ENCODE measurements at regions not wholly inside any gene's neighbourhood (a gene's known extent, or its start where the extent isn't known, plus 50 kb on each side); places are given as distances from the start of the nearest gene placed in this dataset.
"Not testable (repeated sequence)": the region's sequence is repeated elsewhere in the genome, so short reads cannot be mapped to it uniquely, and the experiment has no call there.

DNA sequence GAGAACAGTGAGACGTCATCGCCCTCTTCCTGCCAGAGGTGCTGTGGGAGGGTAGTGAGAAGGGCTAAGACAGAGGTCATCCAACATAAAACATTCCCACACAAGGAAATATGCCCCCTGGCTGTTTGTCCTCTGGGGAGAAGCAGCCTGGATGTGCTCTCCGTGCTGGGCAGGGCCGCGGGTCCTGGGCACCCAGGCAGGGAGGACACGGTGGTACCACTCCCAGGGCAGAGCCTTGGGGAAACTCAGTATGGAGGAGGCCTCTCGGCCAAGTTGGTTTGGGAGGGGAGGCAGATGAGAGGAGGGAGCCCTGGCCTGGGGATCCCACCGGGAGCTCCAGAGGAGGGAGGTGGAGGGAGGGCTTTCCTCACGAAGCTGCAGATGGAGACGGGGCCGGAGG is 129.4 kb downstream of the GLRX3 start:
- H3K4me3 ChIP-seq, result no peak overlapping the region
- H3K9ac ChIP-seq (ENCODE audit: insufficient read depth in 1 of 2, low read length in 2 of 2), result no peak overlapping the region
- peaks cover 0 to 32% (median 0%) of the 10 kb centered on the region in 4 donors for H3K9me3 ChIP-seq (ENCODE audit: control insufficient read depth in 4 of 4, insufficient read depth in 3 of 4, low read length in 3 of 4)
- H3K27ac ChIP-seq (ENCODE audit: low read depth in 1 of 2, low read length in 1 of 2), result no peak overlapping the region
- 87 to 92% methylated on average over 11 of the region's 11 CpGs for WGBS, 2 donors
- TF ChIP-seq, protein P1, sequence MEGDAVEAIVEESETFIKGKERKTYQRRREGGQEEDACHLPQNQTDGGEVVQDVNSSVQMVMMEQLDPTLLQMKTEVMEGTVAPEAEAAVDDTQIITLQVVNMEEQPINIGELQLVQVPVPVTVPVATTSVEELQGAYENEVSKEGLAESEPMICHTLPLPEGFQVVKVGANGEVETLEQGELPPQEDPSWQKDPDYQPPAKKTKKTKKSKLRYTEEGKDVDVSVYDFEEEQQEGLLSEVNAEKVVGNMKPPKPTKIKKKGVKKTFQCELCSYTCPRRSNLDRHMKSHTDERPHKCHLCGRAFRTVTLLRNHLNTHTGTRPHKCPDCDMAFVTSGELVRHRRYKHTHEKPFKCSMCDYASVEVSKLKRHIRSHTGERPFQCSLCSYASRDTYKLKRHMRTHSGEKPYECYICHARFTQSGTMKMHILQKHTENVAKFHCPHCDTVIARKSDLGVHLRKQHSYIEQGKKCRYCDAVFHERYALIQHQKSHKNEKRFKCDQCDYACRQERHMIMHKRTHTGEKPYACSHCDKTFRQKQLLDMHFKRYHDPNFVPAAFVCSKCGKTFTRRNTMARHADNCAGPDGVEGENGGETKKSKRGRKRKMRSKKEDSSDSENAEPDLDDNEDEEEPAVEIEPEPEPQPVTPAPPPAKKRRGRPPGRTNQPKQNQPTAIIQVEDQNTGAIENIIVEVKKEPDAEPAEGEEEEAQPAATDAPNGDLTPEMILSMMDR (IDR thresholded peaks at IDR 0.05; ENCODE audit: control extremely low read depth, extremely low read depth), result no peak
- DNase-seq, result no peak
- ATAC-seq (ENCODE audit: insufficient read depth, low FRiP score), result no peak
- no peaks in the 10 kb centered on the region for H3K36me3 ChIP-seq (ENCODE audit: control insufficient read depth in 4 of 4, insufficient read depth in 4 of 4, low read length in 4 of 4)
- no peaks in the 10 kb centered on the region for H3K4me1 ChIP-seq (ENCODE audit: control insufficient read depth in 5 of 5, insufficient read depth in 5 of 5, low read length in 5 of 5)
- no peaks in the 10 kb centered on the region for H3K27me3 ChIP-seq (ENCODE audit: control insufficient read depth in 3 of 3, insufficient read depth in 3 of 3, low read length in 2 of 3)

DNA sequence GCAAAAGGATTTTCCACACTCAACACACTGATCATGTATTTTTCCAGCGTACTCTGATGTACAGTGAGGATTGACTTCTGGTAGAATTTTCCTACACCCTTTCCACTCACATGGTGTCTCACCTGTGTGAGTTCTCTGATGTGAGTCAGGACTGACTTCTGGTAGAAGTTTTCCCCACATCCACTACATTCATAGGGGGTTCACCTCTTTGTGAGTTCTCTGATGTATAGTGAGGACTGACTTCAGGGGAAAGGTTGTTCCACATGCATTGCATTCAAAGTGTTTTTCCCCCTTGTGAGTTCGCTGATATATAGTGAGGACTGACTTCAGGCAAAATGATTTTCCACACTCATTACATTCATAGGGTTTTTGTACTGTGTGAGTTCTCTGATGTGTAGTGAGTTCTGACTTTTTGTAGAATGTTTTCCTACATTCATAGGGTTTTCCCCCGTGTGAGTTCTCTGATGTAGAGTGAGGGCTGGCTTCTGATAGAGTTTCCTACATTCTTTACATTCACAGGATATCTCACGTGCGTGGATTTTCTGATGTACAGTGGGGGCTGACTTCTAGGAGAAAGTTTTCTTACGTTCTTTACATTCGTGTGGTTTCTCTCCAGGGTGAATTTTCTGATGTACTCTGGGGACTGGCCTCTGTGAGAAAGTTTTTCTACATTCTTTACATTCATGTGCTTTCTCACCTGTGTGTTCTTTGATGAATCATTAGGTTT is 146.5 kb downstream of the GLRX3 start:
- WGBS, 2 donors, result 83% methylated on average over 7 of the region's 7 CpGs
- Histone ChIP-seq H3K36me3 (ENCODE audit: control insufficient read depth in 4 of 4, insufficient read depth in 4 of 4, low read length in 4 of 4) (no peaks in the 10 kb centered on the region), H3K27me3 (ENCODE audit: control insufficient read depth in 3 of 3, insufficient read depth in 3 of 3, low read length in 2 of 3) (no peaks in the 10 kb centered on the region), H3K27ac (ENCODE audit: low read depth in 1 of 2, low read length in 1 of 2) (no peak overlapping the region), H3K4me3 (no peak overlapping the region), H3K9me3 (ENCODE audit: control insufficient read depth in 4 of 4, insufficient read depth in 3 of 4, low read length in 3 of 4) (peaks cover 0 to 66% (median 50%) of the 10 kb centered on the region in 4 donors), H3K4me1 (ENCODE audit: control insufficient read depth in 5 of 5, insufficient read depth in 5 of 5, low read length in 5 of 5) (no peaks in the 10 kb centered on the region), H3K9ac (ENCODE audit: insufficient read depth in 1 of 2, low read length in 2 of 2) (no peak overlapping the region)
- TF ChIP-seq, protein P1 (IDR thresholded peaks at IDR 0.05; ENCODE audit: control extremely low read depth, extremely low read depth), result no peak
- no peak for ATAC-seq (ENCODE audit: insufficient read depth, low FRiP score)
- no peak for DNase-seq

- Histone ChIP-seq H3K4me3 (no peak overlapping the region), H3K9ac (ENCODE audit: insufficient read depth in 1 of 2, low read length in 2 of 2) (no peak overlapping the region), H3K36me3 (ENCODE audit: control insufficient read depth in 4 of 4, insufficient read depth in 4 of 4, low read length in 4 of 4) (no peaks in the 10 kb centered on the region), H3K27me3 (ENCODE audit: control insufficient read depth in 3 of 3, insufficient read depth in 3 of 3, low read length in 2 of 3) (no peaks in the 10 kb centered on the region), H3K9me3 (ENCODE audit: control insufficient read depth in 4 of 4, insufficient read depth in 3 of 4, low read length in 3 of 4) (peaks cover 0 to 63% (median 51%) of the 10 kb centered on the region in 4 donors), H3K27ac (ENCODE audit: low read depth in 1 of 2, low read length in 1 of 2) (no peak overlapping the region), H3K4me1 (ENCODE audit: control insufficient read depth in 5 of 5, insufficient read depth in 5 of 5, low read length in 5 of 5) (no peaks in the 10 kb centered on the region)
- TF ChIP-seq, protein P1 (IDR thresholded peaks at IDR 0.05; ENCODE audit: control extremely low read depth, extremely low read depth), result no peak
- DNase-seq (no peak), ATAC-seq (ENCODE audit: insufficient read depth, low FRiP score) (no peak)
- 78 to 87% methylated on average over 4 of the region's 4 CpGs for WGBS, 2 donors
These were observed 147.0 kb downstream of the GLRX3 start for GRCh38 chr10:130283219-130283545.

GRCh38 chr10:130295761-130296160 is 159.6 kb downstream of the GLRX3 start:
- not testable (repeated sequence) for H3K9ac ChIP-seq (ENCODE audit: insufficient read depth in 1 of 2, low read length in 2 of 2); H3K27me3 ChIP-seq (ENCODE audit: control insufficient read depth in 3 of 3, insufficient read depth in 3 of 3, low read length in 2 of 3); H3K36me3 ChIP-seq (ENCODE audit: control insufficient read depth in 4 of 4, insufficient read depth in 4 of 4, low read length in 4 of 4); H3K4me3 ChIP-seq; ATAC-seq (ENCODE audit: insufficient read depth, low FRiP score); DNase-seq; H3K27ac ChIP-seq (ENCODE audit: low read depth in 1 of 2, low read length in 1 of 2); H3K4me1 ChIP-seq (ENCODE audit: control insufficient read depth in 5 of 5, insufficient read depth in 5 of 5, low read length in 5 of 5)
- peaks cover 0 to 17% (median 8%) of the 10 kb centered on the region in 4 donors for H3K9me3 ChIP-seq (ENCODE audit: control insufficient read depth in 4 of 4, insufficient read depth in 3 of 4, low read length in 3 of 4)
- WGBS, 2 donors, result 90 to 91% methylated on average over 3 of the region's 3 CpGs
